H9 (cell line): ENCODE measurements at regions not wholly inside any gene's neighbourhood (a gene's known extent, or its start where the extent isn't known, plus 50 kb on each side); places are given as distances from the start of the nearest gene placed in this dataset.

Experiments used
- DNase-seq: peaks from one replicate; pipeline ENCODE4 v3.0.0-alpha.2; 2017
- H2AFZ ChIP-seq: one replicate; pipeline ENCODE4 v1.6.1; 2013; ENCODE audit warnings: mild to moderate bottlenecking, low read length, control low read depth, moderate library complexity
- H2AK5ac ChIP-seq: 2 replicates; pipeline ENCODE4 v1.6.1; 2013; ENCODE audit warnings: low read length, control low read depth, mixed read lengths; ENCODE audit not compliant: insufficient read length
- H2BK120ac ChIP-seq: one replicate; pipeline ENCODE4 v1.6.1; 2013; ENCODE audit warnings: low read depth, mild to moderate bottlenecking, low read length, control low read depth, inconsistent platforms; ENCODE audit not compliant: poor library complexity, severe bottlenecking
- H2BK12ac ChIP-seq: 2 replicates; pipeline ENCODE4 v1.6.1; 2013; ENCODE audit warnings: low read length, control low read depth, mixed read lengths, low read depth; ENCODE audit not compliant: insufficient read length
- H2BK15ac ChIP-seq: 2 replicates; pipeline ENCODE4 v1.6.1; 2013; ENCODE audit warnings: low read depth, low read length, control low read depth
- H2BK20ac ChIP-seq: one replicate; pipeline ENCODE4 v1.6.1; 2013; ENCODE audit warnings: low read depth, mild to moderate bottlenecking, low read length, control low read depth, inconsistent platforms; ENCODE audit not compliant: poor library complexity, severe bottlenecking
- H2BK5ac ChIP-seq: 2 replicates; pipeline ENCODE4 v1.6.1; 2013; ENCODE audit warnings: low read length, control low read depth, mixed read lengths; ENCODE audit not compliant: insufficient read length
- H3K14ac ChIP-seq: 2 replicates; pipeline ENCODE4 v1.6.1; 2013; ENCODE audit warnings: low read length, control low read depth; ENCODE audit not compliant: insufficient read depth
- H3K18ac ChIP-seq: 2 replicates; pipeline ENCODE4 v1.6.1; 2013; ENCODE audit warnings: low read depth, mild to moderate bottlenecking, mixed read lengths, low read length, control low read depth; ENCODE audit not compliant: insufficient read length
- H3K23ac ChIP-seq: 2 replicates; pipeline ENCODE4 v1.6.1; 2013; ENCODE audit warnings: low read length, control low read depth, mixed read lengths, low read depth; ENCODE audit not compliant: insufficient read length
- H3K23me2 ChIP-seq: 2 replicates; pipeline ENCODE4 v1.6.1; 2013; ENCODE audit warnings: low read depth, mild to moderate bottlenecking, mixed read lengths, low read length, control low read depth; ENCODE audit not compliant: insufficient read length, poor library complexity, severe bottlenecking
- H3K27ac ChIP-seq: 2 replicates; pipeline ENCODE4 v1.5.1; 2013; ENCODE audit warnings: low read length, control low read depth, mixed read lengths, low read depth; ENCODE audit not compliant: insufficient read length
- H3K27me3 ChIP-seq: 2 replicates; pipeline ENCODE4 v1.6.1; 2013; ENCODE audit warnings: low read length, control low read depth, inconsistent platforms; ENCODE audit not compliant: insufficient read depth
- H3K4ac ChIP-seq: 2 replicates; pipeline ENCODE4 v1.6.1; 2013; ENCODE audit warnings: low read depth, mild to moderate bottlenecking, control low read depth, inconsistent platforms, low read length, moderate library complexity
- H3K4me1 ChIP-seq: 2 replicates; pipeline ENCODE4 v1.6.1; 2013; ENCODE audit warnings: low read length, control low read depth, inconsistent platforms; ENCODE audit not compliant: insufficient read depth
- H3K4me2 ChIP-seq: 2 replicates; pipeline ENCODE4 v1.6.1; 2013; ENCODE audit warnings: low read length, control low read depth, mixed read lengths; ENCODE audit not compliant: insufficient read length, insufficient read depth
- H3K56ac ChIP-seq: 2 replicates; pipeline ENCODE4 v1.6.1; 2013; ENCODE audit warnings: low read depth, mild to moderate bottlenecking, mixed read lengths, low read length, control low read depth; ENCODE audit not compliant: insufficient read length
- H3K79me1 ChIP-seq: 2 replicates; pipeline ENCODE4 v1.6.1; 2013; ENCODE audit warnings: low read depth, mild to moderate bottlenecking, moderate library complexity, low read length, control low read depth, inconsistent platforms; ENCODE audit not compliant: insufficient read depth, poor library complexity, severe bottlenecking
- H3K79me2 ChIP-seq: 2 replicates; pipeline ENCODE4 v1.6.1; 2013; ENCODE audit warnings: low read length, control low read depth, inconsistent platforms; ENCODE audit not compliant: insufficient read depth
- H3K9ac ChIP-seq: 2 replicates; pipeline ENCODE4 v1.6.1; 2013; ENCODE audit warnings: low read length, control low read depth, mixed read lengths; ENCODE audit not compliant: insufficient read length; ENCODE audit errors: extremely low read depth
- H3K9me3 ChIP-seq: one replicate; pipeline ENCODE4 v1.6.1; 2013; ENCODE audit warnings: low read depth, low read length, inconsistent platforms; ENCODE audit not compliant: control insufficient read depth
- H3T11ph ChIP-seq: one replicate; pipeline ENCODE4 v1.6.1; 2013; ENCODE audit warnings: mild to moderate bottlenecking, low read length, control low read depth, inconsistent platforms
- H4K20me1 ChIP-seq: one replicate; pipeline ENCODE4 v1.6.1; 2013; ENCODE audit not compliant: control insufficient read depth, insufficient read length, insufficient read depth
- H4K5ac ChIP-seq: 2 replicates; pipeline ENCODE4 v1.6.1; 2013; ENCODE audit warnings: low read depth, mild to moderate bottlenecking, mixed read lengths, low read length, control low read depth; ENCODE audit not compliant: insufficient read length
- H4K8ac ChIP-seq: replicated peaks from 2 replicates; pipeline ENCODE4 v1.6.1; 2013; ENCODE audit warnings: low read length, control low read depth, mixed read lengths, low read depth; ENCODE audit not compliant: insufficient read length
- H4K91ac ChIP-seq: 2 replicates; pipeline ENCODE4 v1.6.1; 2013; ENCODE audit warnings: low read depth, mild to moderate bottlenecking, moderate library complexity, mixed read lengths, low read length, control low read depth; ENCODE audit not compliant: insufficient read length
- H3K27ac Mint-ChIP-seq, 3 experiments: 2 replicates in 2 of 3; 3 replicates in 1 of 3; pipeline ENCODE4 v1.8.0; 2020 to 2021; ENCODE audit warnings: mixed read lengths in 3 of 3, mild to moderate bottlenecking in 1 of 3, moderate library complexity in 1 of 3
- H3K27me3 Mint-ChIP-seq: 2 replicates; pipeline ENCODE4 v1.8.0; 2021; ENCODE audit warnings: low read depth, mild to moderate bottlenecking, moderate library complexity, mixed read lengths
- H3K36me3 Mint-ChIP-seq, 3 experiments: 2 replicates in 2 of 3; 3 replicates in 1 of 3; pipeline ENCODE4 v1.8.0; 2020 to 2021; ENCODE audit warnings: low read depth in 3 of 3, mixed read lengths in 3 of 3; ENCODE audit not compliant: insufficient read depth in 1 of 3
- H3K4me1 Mint-ChIP-seq, 2 experiments: 2 replicates each; pipeline ENCODE4 v1.8.0; 2020; ENCODE audit warnings: mixed read lengths in 2 of 2
- H3K4me3 Mint-ChIP-seq, 2 experiments: 2 replicates in 1 of 2; 3 replicates in 1 of 2; pipeline ENCODE4 v1.8.0; 2020 to 2021; ENCODE audit warnings: mild to moderate bottlenecking in 2 of 2, mixed read lengths in 2 of 2, moderate library complexity in 1 of 2
- H3K9me3 Mint-ChIP-seq, 2 experiments: 2 replicates in 1 of 2; 3 replicates in 1 of 2; pipeline ENCODE4 v1.8.0; 2020; ENCODE audit warnings: mild to moderate bottlenecking in 2 of 2, mixed read lengths in 2 of 2, moderate library complexity in 1 of 2
- CTCF ChIP-seq: fragments of 200-600 bp; sonication (generic); conservative IDR thresholded peaks from 3 replicates; pipeline ENCODE4 v1.8.0; 2021; ENCODE audit warnings: antibody characterized with exemption, mild to moderate bottlenecking
- WGBS: extraction: QIAGEN DNeasy Blood & Tissue Kit; methylation state at CpG from one replicate; pipeline ENCODE4 v1.1.7; 2013; ENCODE audit warnings: missing lambda C conversion rate, low lambda C conversion rate, mixed read lengths; ENCODE audit not compliant: insufficient read length; ENCODE audit errors: extremely low coverage; 5-methylcytosine and 5-hydroxymethylcytosine counted together

DNA sequence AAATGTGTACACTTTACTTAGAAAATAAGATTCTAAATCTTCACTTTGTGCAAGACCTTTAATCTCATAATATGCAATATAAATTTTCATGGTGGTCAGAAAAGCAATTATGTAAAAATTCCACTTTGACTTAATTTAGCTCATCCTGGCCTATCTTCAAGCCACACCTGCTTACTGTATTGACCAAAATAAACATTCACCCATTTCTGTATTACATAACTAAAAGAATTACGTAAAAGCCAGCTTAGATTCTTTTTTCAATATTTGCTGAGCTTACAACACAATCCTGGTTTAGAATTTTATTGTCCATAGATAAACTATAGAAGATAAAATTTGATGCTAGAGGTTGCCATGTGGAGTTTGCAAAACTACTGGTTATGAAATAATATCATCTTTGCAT is 172.9 kb upstream of the GRM3 start:
- no peak overlapping the region for H3K4ac ChIP-seq
- no peak overlapping the region for H3K9ac ChIP-seq
- no peak overlapping the region for H2AFZ ChIP-seq

More for the DNA sequence above, 172.9 kb upstream of the GRM3 start:
- no peak overlapping the region for H3K14ac ChIP-seq
- H3K4me1 ChIP-seq, result no peaks in the 10 kb centered on the region
- no peak overlapping the region for H3K27ac Mint-ChIP-seq
- no CpG with 5 or more reads among the region's 1 CpG for whole genome bisulfite sequencing
- H3K4me3 Mint-ChIP-seq, result no peak overlapping the region
- no peak overlapping the region for H2AK5ac ChIP-seq
- no peak for TF ChIP-seq CTCF
- H3K27ac ChIP-seq, result no peak overlapping the region
- DNase-seq, result no peak
- 0 out of 4 replicates have a peak, but pooled peaks cover 0 to 4% of the 10 kb centered on the region in 2 experiments for H3K4me1 Mint-ChIP-seq
- no peak overlapping the region for H4K91ac ChIP-seq
- H2BK120ac ChIP-seq, result no peak overlapping the region
- H2BK15ac ChIP-seq, result no peak overlapping the region
- H4K20me1 ChIP-seq, result no peaks in the 10 kb centered on the region
- H4K8ac ChIP-seq, result no peak overlapping the region
- H3K23me2 ChIP-seq, result no peaks in the 10 kb centered on the region
- H3K9me3 Mint-ChIP-seq, result no peaks in the 10 kb centered on the region
- H2BK5ac ChIP-seq, result no peak overlapping the region
- H3K27me3 ChIP-seq, result no peaks in the 10 kb centered on the region
- no peak overlapping the region for H4K5ac ChIP-seq
- no peak overlapping the region for H3K56ac ChIP-seq
- no peaks in the 10 kb centered on the region for H3K79me1 ChIP-seq
- H3K36me3 Mint-ChIP-seq, result no peaks in the 10 kb centered on the region
- no peaks in the 10 kb centered on the region for H3K79me2 ChIP-seq
- H3K18ac ChIP-seq, result no peak overlapping the region
- no peaks in the 10 kb centered on the region for H3K9me3 ChIP-seq
- H2BK20ac ChIP-seq, result no peak overlapping the region
- no peak overlapping the region for H2BK12ac ChIP-seq
- H3T11ph ChIP-seq, result no peak overlapping the region
- no peak overlapping the region for H3K4me2 ChIP-seq
- no peak overlapping the region for H3K23ac ChIP-seq
- H3K27me3 Mint-ChIP-seq, result no peaks in the 10 kb centered on the region
